Activated CD4-positive, alpha-beta T cell treated with anti-CD3 and anti-CD28 coated beads for 36 hours (primary cell): ENCODE measurements at regions not wholly inside any gene's neighbourhood (a gene's known extent, or its start where the extent isn't known, plus 50 kb on each side); places are given as distances from the start of the nearest gene placed in this dataset.
A peak's percentile ranks its signal among the peaks of the same experiment; 100 is the strongest.
"Not testable (repeated sequence)": the region's sequence is repeated elsewhere in the genome, so short reads cannot be mapped to it uniquely, and the experiment has no call there.

Experiments used
- ATAC-seq: fragments of 200-7000 bp; cut with Tn5 transposase; one replicate; pipeline ENCODE4 v1.10.0; 2021; ENCODE audit warnings: mild to moderate bottlenecking, moderate library complexity
- CTCF ChIA-PET: fragments of 350-600 bp; sonication (Branson Sonifier 250); formaldehyde crosslinking; loops from one replicate; lab custom pipeline; 2021; ENCODE audit warnings: antibody characterized with exemption; lab: Charles Lee
- POLR2A ChIA-PET: fragments of 350-600 bp; sonication (Branson Sonifier 250); formaldehyde crosslinking; loops from one replicate; lab custom pipeline; 2021; ENCODE audit warnings: antibody characterized with exemption, inconsistent platforms; lab: Charles Lee
- DNase-seq: peaks from one replicate; pipeline ENCODE4 v3.0.0-alpha.2; 2020
- H3K27ac Mint-ChIP-seq: one replicate; pipeline ENCODE4 v1.8.0; 2021; ENCODE audit warnings: mixed read lengths
- H3K27me3 Mint-ChIP-seq: one replicate; pipeline ENCODE4 v1.8.0; 2021; ENCODE audit warnings: mixed read lengths
- H3K36me3 Mint-ChIP-seq: one replicate; pipeline ENCODE4 v1.8.0; 2021; ENCODE audit warnings: low read depth, mixed read lengths
- H3K4me1 Mint-ChIP-seq: one replicate; pipeline ENCODE4 v1.8.0; 2021; ENCODE audit warnings: mixed read lengths
- H3K4me3 Mint-ChIP-seq: one replicate; pipeline ENCODE4 v1.8.0; 2021; ENCODE audit warnings: mild to moderate bottlenecking, moderate library complexity, mixed read lengths
- H3K9me3 Mint-ChIP-seq: one replicate; pipeline ENCODE4 v1.8.0; 2021; ENCODE audit warnings: low read depth, mixed read lengths
- intact Hi-C, 2 experiments: fragments of 100-400 bp; cut with DNase I in 1 of 2; cut with micrococcal nuclease in 1 of 2; formaldehyde crosslinking; loops; one replicate each; pipeline versions ENCODE4 v1.14.2 to v1.15.1; 2022 to 2024; cut with DNase I, micrococcal nuclease

GRCh38 chr2:239830121-239831000 is 194.8 kb downstream of the NDUFA10 start:
- no peak for ATAC-seq
- H3K4me3 Mint-ChIP-seq = no peak overlapping the region
- no peak overlapping the region for H3K27ac Mint-ChIP-seq
- no peak for DNase-seq
- no peaks in the 10 kb centered on the region for H3K27me3 Mint-ChIP-seq
- ChIA-PET CTCF (no interaction called here), POLR2A (no interaction called here)
- H3K9me3 Mint-ChIP-seq = no peaks in the 10 kb centered on the region
- intact Hi-C loops = no loop called here
- no peaks in the 10 kb centered on the region for H3K4me1 Mint-ChIP-seq
- H3K36me3 Mint-ChIP-seq = no peaks in the 10 kb centered on the region

- Mint-ChIP-seq H3K9me3 (no peaks in the 10 kb centered on the region), H3K36me3 (no peaks in the 10 kb centered on the region), H3K27ac (no peak overlapping the region), H3K27me3 (no peaks in the 10 kb centered on the region), H3K4me3 (no peak overlapping the region), H3K4me1 (no peaks in the 10 kb centered on the region)
- DNase-seq (no peak), ATAC-seq (no peak)
- intact Hi-C loops = no loop called here
- ChIA-PET CTCF (no interaction called here), POLR2A (no interaction called here)
Measured at GRCh38 chr2:239829326-239829725, 195.8 kb downstream of the NDUFA10 start.

GRCh38 chr2:239828973-239829275 is 196.2 kb downstream of the NDUFA10 start:
- ATAC-seq, CTCF ChIA-PET: not testable (repeated sequence)

GRCh38 chr2:239828192-239828972 is 196.8 kb downstream of the NDUFA10 start:
- intact Hi-C loops = no loop called here
- H3K4me3 Mint-ChIP-seq = no peak overlapping the region
- H3K36me3 Mint-ChIP-seq = no peaks in the 10 kb centered on the region
- DNase-seq (no peak), ATAC-seq (no peak)
- H3K27ac Mint-ChIP-seq = no peak overlapping the region
- CTCF ChIA-PET = no interaction called here
- no peaks in the 10 kb centered on the region for H3K4me1 Mint-ChIP-seq
- POLR2A ChIA-PET = no interaction called here
- H3K9me3 Mint-ChIP-seq = no peaks in the 10 kb centered on the region
- H3K27me3 Mint-ChIP-seq = no peaks in the 10 kb centered on the region

More at GRCh38 chr2:239828973-239829275, 196.2 kb downstream of the NDUFA10 start:
- intact Hi-C loops, DNase-seq, H3K4me3 Mint-ChIP-seq, H3K27me3 Mint-ChIP-seq, H3K36me3 Mint-ChIP-seq, H3K27ac Mint-ChIP-seq, H3K9me3 Mint-ChIP-seq, POLR2A ChIA-PET, H3K4me1 Mint-ChIP-seq: not testable (repeated sequence)

- Mint-ChIP-seq H3K9me3 (no peaks in the 10 kb centered on the region), H3K27ac (no peak overlapping the region), H3K36me3 (no peaks in the 10 kb centered on the region), H3K4me1 (no peaks in the 10 kb centered on the region), H3K27me3 (no peaks in the 10 kb centered on the region), H3K4me3 (no peak overlapping the region)
- CTCF ChIA-PET = no interaction called here
- ATAC-seq (no peak), DNase-seq (no peak)
- intact Hi-C loops = no loop called here
- POLR2A ChIA-PET = no interaction called here
Measured at GRCh38 chr2:239827523-239827890, 197.6 kb downstream of the NDUFA10 start.

GRCh38 chr2:239826786-239827522 is 198.2 kb downstream of the NDUFA10 start:
- no peaks in the 10 kb centered on the region for H3K27me3 Mint-ChIP-seq
- H3K27ac Mint-ChIP-seq = no peak overlapping the region
- no peak overlapping the region for H3K4me3 Mint-ChIP-seq
- no peaks in the 10 kb centered on the region for H3K36me3 Mint-ChIP-seq
- DNase-seq = no peak
- ChIA-PET POLR2A (no interaction called here), CTCF (no interaction called here)
- ATAC-seq = no peak
- intact Hi-C loops = no loop called here
- H3K4me1 Mint-ChIP-seq = peaks cover 4% of the 10 kb centered on the region
- no peaks in the 10 kb centered on the region for H3K9me3 Mint-ChIP-seq

GRCh38 chr2:239826376-239826775 is 198.8 kb downstream of the NDUFA10 start:
- no peak for DNase-seq

GRCh38 chr2:239825705-239825979 is 199.5 kb downstream of the NDUFA10 start:
- intact Hi-C loops = no loop called here
- Mint-ChIP-seq H3K27me3 (no peaks in the 10 kb centered on the region), H3K36me3 (no peaks in the 10 kb centered on the region), H3K27ac (no peak overlapping the region), H3K4me1 (peaks cover 5% of the 10 kb centered on the region), H3K9me3 (no peaks in the 10 kb centered on the region), H3K4me3 (no peak overlapping the region)
- POLR2A ChIA-PET = no interaction called here
- no peak for DNase-seq
- ATAC-seq = no peak
- CTCF ChIA-PET = no interaction called here

More at GRCh38 chr2:239826376-239826775, 198.8 kb downstream of the NDUFA10 start:
- ChIA-PET POLR2A (no interaction called here), CTCF (no interaction called here)
- no peaks in the 10 kb centered on the region for H3K9me3 Mint-ChIP-seq
- intact Hi-C loops = no loop called here
- no peaks in the 10 kb centered on the region for H3K36me3 Mint-ChIP-seq
- peaks cover 5% of the 10 kb centered on the region for H3K4me1 Mint-ChIP-seq
- no peak for ATAC-seq
- H3K27ac Mint-ChIP-seq = no peak overlapping the region
- no peaks in the 10 kb centered on the region for H3K27me3 Mint-ChIP-seq
- no peak overlapping the region for H3K4me3 Mint-ChIP-seq

- Mint-ChIP-seq H3K4me3 (no peak overlapping the region), H3K4me1 (peaks cover 5% of the 10 kb centered on the region), H3K27me3 (no peaks in the 10 kb centered on the region), H3K9me3 (no peaks in the 10 kb centered on the region), H3K36me3 (no peaks in the 10 kb centered on the region), H3K27ac (no peak overlapping the region)
- ATAC-seq (no peak), DNase-seq (no peak)
- ChIA-PET POLR2A (no interaction called here), CTCF (no interaction called here)
- intact Hi-C loops = loop anchor here in 1 of 2 experiments (5.0 kb wide), 1 partner anchor 167 kb away; no protein-coding TSS in a partner anchor
Measured at GRCh38 chr2:239824866-239825704, 200.1 kb downstream of the NDUFA10 start.

- H3K4me1 Mint-ChIP-seq = peaks cover 5% of the 10 kb centered on the region
- H3K9me3 Mint-ChIP-seq = no peaks in the 10 kb centered on the region
- H3K36me3 Mint-ChIP-seq = no peaks in the 10 kb centered on the region
- H3K4me3 Mint-ChIP-seq = no peak overlapping the region
- POLR2A ChIA-PET = no interaction called here
- intact Hi-C loops = loop anchor here in 1 of 2 experiments (5.0 kb wide), 1 partner anchor 168 kb away; no protein-coding TSS in a partner anchor
- H3K27ac Mint-ChIP-seq = no peak overlapping the region
- peak; percentile 28 for ATAC-seq
- CTCF ChIA-PET = no interaction called here
- no peak for DNase-seq
- H3K27me3 Mint-ChIP-seq = no peaks in the 10 kb centered on the region
Measured at GRCh38 chr2:239824046-239824694, 201.0 kb downstream of the NDUFA10 start.
